ENCODE measurements at regions not wholly inside any gene's neighbourhood (a gene's known extent, or its start where the extent isn't known, plus 50 kb on each side); places are given as distances from the start of the nearest gene placed in this dataset.

GRCh38 chr2:11953258-11953657 is 206.8 kb downstream of the LPIN1 start:
- DNase-seq (ENCODE audit: low spot score), result no peak

DNA sequence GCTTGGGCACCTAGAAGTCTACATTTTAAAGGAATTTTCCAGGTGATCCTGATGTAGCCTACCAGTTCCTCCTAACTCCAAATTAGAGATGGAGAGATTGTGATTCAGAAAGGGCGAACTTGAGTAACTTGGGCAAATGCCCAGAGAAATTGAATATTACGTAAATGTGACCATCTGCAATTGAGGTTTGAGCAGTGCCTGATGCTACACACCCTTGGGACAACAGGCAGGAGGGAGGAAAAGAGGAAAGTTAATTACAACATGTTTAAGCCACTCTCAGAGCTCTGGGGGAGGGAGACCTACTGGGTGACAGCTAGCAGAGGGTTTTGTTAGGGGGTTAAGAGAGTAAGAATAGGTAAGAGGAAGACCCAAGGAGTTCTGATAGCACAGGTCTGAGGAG is 208.9 kb downstream of the LPIN1 start:
- no peak for DNase-seq (ENCODE audit: low spot score)

GRCh38 chr2:11955884-11956291 is 209.5 kb downstream of the LPIN1 start:
- DNase-seq (ENCODE audit: low spot score), result peak; percentile 89

GRCh38 chr2:11962707-11963328 is 216.4 kb downstream of the LPIN1 start:
- no peak for DNase-seq (ENCODE audit: low spot score)

DNA sequence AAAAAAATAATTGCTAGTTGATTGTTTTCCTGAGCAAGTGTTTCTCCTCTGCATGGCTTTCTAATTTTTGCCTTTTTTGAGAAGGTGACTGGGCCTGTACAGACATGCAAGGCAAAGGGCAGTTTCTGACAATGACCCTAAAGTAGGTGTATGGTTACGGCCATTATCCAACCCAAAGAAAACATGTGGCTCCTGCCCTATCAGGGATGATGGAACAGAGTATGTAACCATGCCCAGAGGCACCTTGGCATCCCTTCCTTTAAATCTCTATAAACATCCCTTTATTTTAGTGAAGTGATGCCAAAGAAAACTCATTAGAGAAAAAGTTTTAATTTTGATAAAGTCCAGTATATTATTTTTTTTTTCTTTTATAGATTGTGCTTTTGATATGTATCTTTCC is 217.5 kb downstream of the LPIN1 start:
- no peak for DNase-seq (ENCODE audit: low spot score)

GRCh38 chr2:11967946-11968465 is 221.6 kb downstream of the LPIN1 start:
- DNase-seq (ENCODE audit: low spot score), result peak; percentile 78

DNA sequence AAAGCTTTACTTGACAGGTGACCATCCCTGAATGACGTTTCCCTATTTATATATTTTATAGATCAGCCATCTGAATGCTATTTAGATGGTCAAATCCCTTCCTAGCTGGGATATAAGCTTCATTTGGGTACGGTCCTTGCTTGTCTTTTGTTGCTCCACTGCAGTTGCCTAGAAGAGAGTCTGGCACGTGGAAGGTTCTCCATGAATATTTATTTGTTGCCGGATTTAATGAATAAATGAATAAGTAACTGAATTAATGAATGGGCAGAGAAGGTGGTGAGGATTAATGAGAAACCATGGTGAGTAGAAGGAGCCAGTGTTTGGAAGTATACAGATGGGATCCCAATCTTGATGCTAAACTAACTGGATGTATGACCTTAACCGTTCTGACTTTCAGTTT is 222.1 kb downstream of the LPIN1 start:
- DNase-seq (ENCODE audit: low spot score), result no peak

GRCh38 chr2:11969774-11970173 is 223.3 kb downstream of the LPIN1 start:
- DNase-seq (ENCODE audit: low spot score), result no peak

DNA sequence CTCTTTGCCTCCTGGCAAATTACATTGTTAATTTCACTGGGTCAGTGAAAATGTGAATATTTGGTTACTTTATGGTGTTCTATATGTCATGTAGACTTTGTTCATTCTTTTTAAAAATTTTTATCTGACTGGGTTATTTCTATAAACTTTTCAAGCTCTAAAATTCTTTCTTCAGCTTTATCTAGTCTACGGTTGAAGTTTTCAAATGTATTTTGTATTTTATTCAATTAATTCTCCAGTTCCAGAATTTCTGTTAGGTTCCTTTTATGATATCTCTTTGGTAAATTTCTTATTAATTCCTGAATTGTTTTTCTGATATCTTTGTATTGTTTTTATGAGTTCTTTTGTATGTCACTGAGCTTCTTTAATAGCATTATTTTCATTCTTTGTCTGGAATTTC is 228.1 kb downstream of the LPIN1 start:
- DNase-seq (ENCODE audit: low spot score), result no peak

GRCh38 chr2:11975373-11975772 is 228.9 kb downstream of the LPIN1 start:
- no peak for DNase-seq (ENCODE audit: low spot score)

DNA sequence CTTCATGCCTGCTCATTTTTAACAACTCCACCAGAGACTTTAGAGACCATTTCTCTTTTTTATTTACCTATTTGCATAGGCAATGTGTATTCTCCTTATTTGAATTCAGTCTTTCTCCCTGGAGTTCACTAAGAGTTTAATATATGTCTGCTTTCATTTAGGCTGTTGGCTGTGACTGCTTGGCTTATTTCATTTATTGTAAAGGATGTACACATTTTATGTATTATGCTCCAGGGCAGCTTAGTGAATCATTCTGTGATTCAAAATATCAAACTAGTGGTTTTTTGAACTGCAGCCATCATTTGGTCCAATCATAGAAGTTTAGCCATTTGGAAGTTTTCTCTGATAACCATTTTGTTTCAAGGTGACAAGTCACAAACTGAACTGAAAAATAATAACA is 229.6 kb downstream of the LPIN1 start:
- DNase-seq (ENCODE audit: low spot score), result no peak

DNA sequence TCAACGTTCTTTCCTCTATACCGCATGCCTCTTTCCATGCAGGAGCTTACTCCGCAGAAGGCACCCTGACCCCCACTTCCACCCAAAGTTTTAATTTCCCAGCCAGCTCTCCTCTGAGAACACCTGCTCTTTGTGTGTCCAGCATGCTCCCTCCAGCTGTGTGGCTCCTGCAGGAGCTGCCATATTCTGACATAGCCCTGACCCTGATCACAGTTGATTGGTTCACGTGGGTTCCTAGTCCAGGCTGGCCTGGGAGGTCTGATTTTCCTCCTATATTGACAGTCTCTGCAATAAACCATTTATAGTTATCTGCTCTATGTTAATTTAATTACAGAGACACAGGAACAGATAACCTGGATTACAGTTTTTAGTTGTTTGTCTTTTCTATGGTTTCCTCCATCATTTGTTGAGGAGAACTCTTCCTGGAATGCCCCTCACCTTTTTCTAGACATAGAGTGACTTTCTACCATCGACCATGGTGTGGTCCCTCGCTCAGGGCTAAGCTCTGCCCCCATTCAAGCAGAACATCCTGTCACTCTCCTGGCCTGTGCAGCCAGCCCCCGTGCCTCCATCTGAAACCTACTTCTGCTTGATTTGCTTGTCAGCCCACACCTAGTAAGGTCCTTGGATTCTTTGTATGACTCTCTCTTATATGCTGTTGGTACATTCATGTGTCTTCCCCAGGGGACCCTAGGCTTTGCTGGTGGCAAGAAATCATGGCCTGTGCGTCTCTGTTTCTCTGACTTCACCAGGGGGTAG is 231.5 kb downstream of the LPIN1 start:
- peak; percentile 88 for DNase-seq (ENCODE audit: low spot score)

- DNase-seq (ENCODE audit: low spot score), result no peak
Measured at GRCh38 chr2:11980809-11981208, 234.4 kb downstream of the LPIN1 start.

DNA sequence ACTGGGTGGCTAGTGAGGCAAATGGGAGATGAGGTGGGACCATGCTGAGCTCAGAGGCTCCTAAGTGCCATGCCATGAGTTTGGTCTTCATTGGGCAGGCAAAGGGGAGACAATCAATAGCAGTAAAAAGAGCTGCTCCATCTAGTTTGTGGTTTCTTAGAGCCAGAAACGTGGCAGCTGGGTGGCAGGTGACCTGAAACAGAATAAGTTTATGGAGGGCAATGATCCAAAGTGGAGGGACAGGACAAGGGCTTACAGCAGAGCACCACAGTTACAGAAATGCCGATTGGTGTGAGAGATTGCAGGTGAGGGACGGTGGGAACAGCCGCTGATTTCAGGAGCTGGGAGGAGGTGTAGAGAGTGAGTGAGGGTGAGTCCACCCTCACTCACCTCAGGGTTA is 237.0 kb downstream of the LPIN1 start:
- no peak for DNase-seq (ENCODE audit: low spot score)

DNA sequence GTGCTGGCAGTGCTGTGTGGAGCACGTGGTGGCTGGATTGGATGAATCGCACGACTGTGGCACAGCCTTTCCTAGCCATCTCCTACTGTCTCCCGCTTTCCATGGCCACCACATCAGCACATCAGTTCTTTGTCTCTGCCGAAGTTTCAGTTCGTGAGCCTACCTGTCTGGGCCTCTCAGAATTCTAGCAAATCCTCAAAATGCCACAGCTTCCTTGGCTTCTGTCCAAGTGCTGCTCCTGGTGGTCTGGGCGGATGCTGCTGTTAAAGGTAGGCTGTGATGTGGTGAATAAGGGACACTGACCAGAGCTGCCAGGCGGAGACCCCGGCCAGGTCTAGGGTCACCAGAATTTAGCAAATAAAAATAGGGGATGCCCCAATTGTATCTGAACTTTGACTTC is 237.4 kb downstream of the LPIN1 start:
- peak; percentile 51 for DNase-seq (ENCODE audit: low spot score)

DNA sequence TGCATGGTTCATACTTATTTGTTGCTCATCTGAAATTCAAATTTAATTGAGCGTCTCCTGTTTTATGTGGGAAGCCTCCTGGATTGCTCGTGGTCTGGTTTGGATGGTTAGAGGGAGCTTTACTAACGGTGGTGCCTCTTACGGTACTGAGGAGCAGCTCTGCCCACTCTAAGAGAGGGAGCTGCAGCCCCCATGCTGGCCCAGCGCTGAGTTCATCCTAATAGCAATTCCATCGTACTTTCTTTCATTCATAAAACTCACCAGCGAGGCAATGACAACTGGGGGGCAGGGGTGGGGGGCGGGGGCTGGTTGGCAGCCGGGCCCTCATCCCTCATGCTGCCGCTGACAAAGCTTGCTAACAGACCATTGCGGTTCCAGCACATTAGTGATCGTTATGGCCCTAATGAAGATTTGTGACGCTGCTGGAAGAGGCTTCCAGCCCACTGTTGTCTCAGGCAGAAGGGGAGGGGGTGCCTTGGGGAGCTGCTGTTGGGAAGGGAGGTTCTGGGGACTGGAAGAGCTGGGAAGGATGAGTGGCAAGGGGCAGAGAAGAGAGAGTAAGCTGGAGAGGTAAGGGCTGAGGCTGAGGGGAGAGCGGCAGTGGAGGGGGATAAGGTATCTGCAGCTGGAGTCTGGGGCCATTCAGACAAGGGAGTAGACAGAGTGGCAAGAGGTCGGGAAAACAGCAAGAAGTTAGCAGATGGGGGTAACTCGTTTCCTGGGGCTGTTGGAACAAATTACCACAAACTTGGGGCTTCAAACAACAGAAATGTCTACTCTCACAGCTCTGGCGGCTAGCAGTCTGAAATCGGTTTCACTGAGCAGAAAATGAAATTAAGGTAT is 238.1 kb downstream of the LPIN1 start:
- peak; percentile 41 for DNase-seq (ENCODE audit: low spot score)

DNA sequence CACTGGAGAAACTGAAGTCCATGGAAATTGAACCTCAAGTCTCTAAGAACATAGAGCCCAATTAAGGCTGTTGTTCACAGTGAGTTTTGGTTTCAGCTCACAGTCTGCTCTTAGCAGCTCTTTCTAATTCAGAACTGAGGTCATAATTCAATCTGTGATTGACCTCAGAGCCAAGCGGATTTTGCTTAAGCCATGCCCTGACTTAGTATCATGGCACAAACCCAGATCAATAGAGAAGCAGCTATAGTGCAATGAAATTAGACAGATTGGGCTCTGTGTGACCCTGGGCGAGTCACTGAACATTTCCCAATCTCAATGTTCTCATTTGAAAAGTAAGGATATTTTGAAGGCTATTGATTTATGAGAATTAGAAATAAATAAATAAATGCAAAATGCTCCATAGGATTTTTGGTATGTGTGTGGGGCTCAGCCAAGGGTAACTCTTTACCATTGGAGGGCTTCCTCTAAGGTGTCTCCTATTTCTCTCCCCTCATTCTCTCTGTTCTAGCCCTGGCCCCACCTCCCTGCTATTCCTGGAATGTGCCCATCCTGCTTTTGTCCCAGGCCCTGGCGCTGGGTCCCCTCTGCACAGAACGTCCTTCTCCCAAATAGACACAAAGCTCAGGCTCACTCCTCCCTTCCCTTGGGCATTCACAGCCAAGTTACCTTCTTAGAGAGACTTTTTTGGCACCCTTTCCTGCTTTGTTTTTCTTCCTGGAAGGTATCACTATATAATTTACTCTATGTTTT is 239.6 kb downstream of the LPIN1 start:
- DNase-seq (ENCODE audit: low spot score), result no peak

GRCh38 chr2:11987151-11987550 is 240.7 kb downstream of the LPIN1 start:
- DNase-seq (ENCODE audit: low spot score), result no peak

GRCh38 chr2:11988691-11989353 is 242.4 kb downstream of the LPIN1 start:
- DNase-seq (ENCODE audit: low spot score), result no peak

GRCh38 chr2:11989354-11989703 is 242.9 kb downstream of the LPIN1 start:
- no peak for DNase-seq (ENCODE audit: low spot score)

DNA sequence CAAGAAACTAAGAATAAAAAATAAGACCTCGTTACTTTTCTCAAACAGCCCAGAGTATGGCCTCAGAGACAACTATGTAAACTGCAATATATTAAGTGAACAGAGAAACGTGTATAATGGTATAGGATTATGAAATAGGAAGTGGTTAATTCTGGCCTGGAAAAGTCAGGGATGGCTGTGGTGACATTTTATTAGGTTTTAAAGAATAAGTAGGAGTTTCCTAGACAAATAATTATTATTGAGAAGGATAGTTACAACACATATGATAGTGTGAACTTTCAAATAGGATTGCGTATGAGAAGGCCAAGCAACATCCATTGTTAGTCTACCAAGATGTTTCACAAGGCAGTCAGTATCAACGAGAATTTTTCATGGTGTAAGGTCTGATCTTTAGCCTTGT is 244.1 kb downstream of the LPIN1 start:
- no peak for DNase-seq (ENCODE audit: low spot score)
